Neural progenitor cell (in vitro differentiated cells): ENCODE measurements at regions not wholly inside any gene's neighbourhood (a gene's known extent, or its start where the extent isn't known, plus 50 kb on each side); places are given as distances from the start of the nearest gene placed in this dataset.

ENCODE experiments used
- CTCF ChIP-seq: fragments of 200-600 bp; sonication (generic); IDR thresholded peaks from 2 replicates; pipeline ENCODE4 v1.5.1; 2017; ENCODE audit warnings: antibody characterized with exemption, mild to moderate bottlenecking
- EZH2 ChIP-seq: fragments of 200-600 bp; sonication (generic); IDR thresholded peaks from 2 replicates; pipeline ENCODE4 v1.6.1; 2017; ENCODE audit warnings: antibody characterized with exemption, mild to moderate bottlenecking, moderate library complexity

GRCh38 chr4:61128682-61129081, 71.4 kb upstream of the ADGRL3 start:
- no peak for TF ChIP-seq CTCF
- TF ChIP-seq EZH2, result no peak
